Skin of body (tissue), 1 donor: ENCODE measurements at regions not wholly inside any gene's neighbourhood (a gene's known extent, or its start where the extent isn't known, plus 50 kb on each side); places are given as distances from the start of the nearest gene placed in this dataset.
"Not testable (repeated sequence)": the region's sequence is repeated elsewhere in the genome, so short reads cannot be mapped to it uniquely, and the experiment has no call there.

Source experiments
- DNase-seq: peaks from one replicate; lab custom pipeline; 2025; lab: John Stamatoyannopoulos, UW

GRCh38 chr1:148279002-148279542 lies 127.0 kb upstream of the NBPF11 start:
- not testable (repeated sequence) for DNase-seq

GRCh38 chr1:148277865-148278279 lies 125.8 kb upstream of the NBPF11 start:
- DNase-seq: not testable (repeated sequence)

- DNase-seq: not testable (repeated sequence)
These were observed 115.0 kb upstream of the NBPF11 start for GRCh38 chr1:148267066-148267465.

GRCh38 chr1:148264374-148265276 lies 112.5 kb upstream of the NBPF11 start:
- DNase-seq: no peak

GRCh38 chr1:148263906-148264255 lies 111.8 kb upstream of the NBPF11 start:
- DNase-seq: no peak

GRCh38 chr1:148263128-148263905 lies 111.2 kb upstream of the NBPF11 start:
- DNase-seq: peak; percentile 38

GRCh38 chr1:148261684-148262083 lies 109.6 kb upstream of the NBPF11 start:
- not testable (repeated sequence) for DNase-seq

GRCh38 chr1:148257886-148258285 lies 105.8 kb upstream of the NBPF11 start:
- not testable (repeated sequence) for DNase-seq

GRCh38 chr1:148254611-148255429 lies 102.7 kb upstream of the NBPF11 start:
- DNase-seq: not testable (repeated sequence)

- not testable (repeated sequence) for DNase-seq
These were observed 101.7 kb upstream of the NBPF11 start for GRCh38 chr1:148253808-148254207.

GRCh38 chr1:148248798-148249197 lies 96.7 kb upstream of the NBPF11 start:
- not testable (repeated sequence) for DNase-seq

GRCh38 chr1:148246258-148246861 lies 94.3 kb upstream of the NBPF11 start:
- DNase-seq: not testable (repeated sequence)

- DNase-seq: not testable (repeated sequence)
These were observed 93.8 kb upstream of the NBPF11 start for GRCh38 chr1:148245843-148246242.

- not testable (repeated sequence) for DNase-seq
These were observed 93.4 kb upstream of the NBPF11 start for GRCh38 chr1:148245443-148245842.

GRCh38 chr1:148233250-148233649 lies 81.2 kb upstream of the NBPF11 start:
- not testable (repeated sequence) for DNase-seq

- DNase-seq: not testable (repeated sequence)
These were observed 76.8 kb upstream of the NBPF11 start for GRCh38 chr1:148228846-148229245.

- DNase-seq: not testable (repeated sequence)
These were observed 70.5 kb upstream of the NBPF11 start for GRCh38 chr1:148222399-148223159.

GRCh38 chr1:148221593-148221992 lies 69.5 kb upstream of the NBPF11 start:
- not testable (repeated sequence) for DNase-seq

- not testable (repeated sequence) for DNase-seq
These were observed 67.1 kb upstream of the NBPF11 start for GRCh38 chr1:148219229-148219628.

- not testable (repeated sequence) for DNase-seq
These were observed 59.1 kb upstream of the NBPF11 start for GRCh38 chr1:148211191-148211590.
